ENCODE measurements at regions not wholly inside any gene's neighbourhood (a gene's known extent, or its start where the extent isn't known, plus 50 kb on each side); places are given as distances from the start of the nearest gene placed in this dataset.
"Not testable (repeated sequence)": the region's sequence is repeated elsewhere in the genome, so short reads cannot be mapped to it uniquely, and the experiment has no call there.

- Histone ChIP-seq H3K27me3 (replicated peaks; ENCODE audit: insufficient read depth) (no peaks in the 10 kb centered on the region), H3K4me1 (ENCODE audit: control insufficient read depth in 1 of 2, low read depth in 2 of 2) (peaks cover 9 to 17% of the 10 kb centered on the region in 2 donors), H3K4me3 (no peak overlapping the region), H3K36me3 (no peaks in the 10 kb centered on the region), H3K9me3 (no peaks in the 10 kb centered on the region), H3K27ac (no peak overlapping the region)
- no peak for TF ChIP-seq CTCF (IDR thresholded peaks at IDR 0.05)
- no peak for ATAC-seq (ENCODE audit: insufficient number of reproducible peaks, low FRiP score, low read depth)
- no peak for DNase-seq (ENCODE audit: low spot score)
These were observed 246.0 kb downstream of the KBTBD8 start for GRCh38 chr3:67244130-67244529.

- no peak overlapping the region for H3K27ac ChIP-seq
- H3K4me3 ChIP-seq = no peak overlapping the region
- no peaks in the 10 kb centered on the region for H3K27me3 ChIP-seq (replicated peaks; ENCODE audit: insufficient read depth)
- H3K36me3 ChIP-seq = no peaks in the 10 kb centered on the region
- no peaks in the 10 kb centered on the region for H3K9me3 ChIP-seq
- no peak for TF ChIP-seq CTCF (IDR thresholded peaks at IDR 0.05)
- peaks cover 2 to 7% of the 10 kb centered on the region in 2 donors for H3K4me1 ChIP-seq (ENCODE audit: control insufficient read depth in 1 of 2, low read depth in 2 of 2)
- ATAC-seq (ENCODE audit: insufficient number of reproducible peaks, low FRiP score, low read depth) (no peak), DNase-seq (ENCODE audit: low spot score) (no peak)
These were observed 247.4 kb downstream of the KBTBD8 start for GRCh38 chr3:67245545-67245944.

GRCh38 chr3:67248726-67249125 is 250.6 kb downstream of the KBTBD8 start:
- no peak for DNase-seq (ENCODE audit: low spot score)
- Histone ChIP-seq H3K27ac (no peak overlapping the region), H3K9me3 (no peaks in the 10 kb centered on the region), H3K36me3 (no peaks in the 10 kb centered on the region), H3K27me3 (replicated peaks; ENCODE audit: insufficient read depth) (no peaks in the 10 kb centered on the region), H3K4me3 (no peak overlapping the region), H3K4me1 (ENCODE audit: control insufficient read depth in 1 of 2, low read depth in 2 of 2) (peaks cover 3 to 4% of the 10 kb centered on the region in 2 donors)
- ATAC-seq (ENCODE audit: insufficient number of reproducible peaks, low FRiP score, low read depth) = no peak
- TF ChIP-seq CTCF (IDR thresholded peaks at IDR 0.05) = no peak

- not testable (repeated sequence) for H3K36me3 ChIP-seq; H3K9me3 ChIP-seq; DNase-seq (ENCODE audit: low spot score); ATAC-seq (ENCODE audit: insufficient number of reproducible peaks, low FRiP score, low read depth); H3K27ac ChIP-seq; H3K27me3 ChIP-seq (replicated peaks; ENCODE audit: insufficient read depth); H3K4me1 ChIP-seq (ENCODE audit: control insufficient read depth in 1 of 2, low read depth in 2 of 2); H3K4me3 ChIP-seq
These were observed 254.8 kb downstream of the KBTBD8 start for GRCh38 chr3:67252906-67253305.

- Histone ChIP-seq H3K4me1 (ENCODE audit: control insufficient read depth in 1 of 2, low read depth in 2 of 2) (peaks cover 0 to 6% of the 10 kb centered on the region in 2 donors), H3K9me3 (no peaks in the 10 kb centered on the region), H3K4me3 (no peak overlapping the region), H3K27me3 (replicated peaks; ENCODE audit: insufficient read depth) (no peaks in the 10 kb centered on the region), H3K27ac (no peak overlapping the region), H3K36me3 (no peaks in the 10 kb centered on the region)
- ATAC-seq (ENCODE audit: insufficient number of reproducible peaks, low FRiP score, low read depth) (no peak), DNase-seq (ENCODE audit: low spot score) (no peak)
- no peak for TF ChIP-seq CTCF (IDR thresholded peaks at IDR 0.05)
These were observed 280.0 kb downstream of the KBTBD8 start for GRCh38 chr3:67278015-67278618.

GRCh38 chr3:67286586-67286985 is 288.5 kb downstream of the KBTBD8 start:
- Histone ChIP-seq H3K4me1 (ENCODE audit: control insufficient read depth in 1 of 2, low read depth in 2 of 2) (peaks cover 14 to 31% of the 10 kb centered on the region in 2 donors), H3K4me3 (no peak overlapping the region), H3K36me3 (no peaks in the 10 kb centered on the region), H3K27me3 (replicated peaks; ENCODE audit: insufficient read depth) (no peaks in the 10 kb centered on the region), H3K9me3 (no peaks in the 10 kb centered on the region), H3K27ac (no peak overlapping the region)
- no peak for ATAC-seq (ENCODE audit: insufficient number of reproducible peaks, low FRiP score, low read depth)
- TF ChIP-seq CTCF (IDR thresholded peaks at IDR 0.05) = no peak
- no peak for DNase-seq (ENCODE audit: low spot score)
